H9 (cell line): ENCODE measurements at regions not wholly inside any gene's neighbourhood (a gene's known extent, or its start where the extent isn't known, plus 50 kb on each side); places are given as distances from the start of the nearest gene placed in this dataset.

Source experiments
- DNase-seq: peaks from one replicate; pipeline ENCODE4 v3.0.0-alpha.2; 2017
- H2AFZ ChIP-seq: one replicate; pipeline ENCODE4 v1.6.1; 2013; ENCODE audit warnings: mild to moderate bottlenecking, low read length, control low read depth, moderate library complexity
- H2AK5ac ChIP-seq: 2 replicates; pipeline ENCODE4 v1.6.1; 2013; ENCODE audit warnings: low read length, control low read depth, mixed read lengths; ENCODE audit not compliant: insufficient read length
- H2BK120ac ChIP-seq: one replicate; pipeline ENCODE4 v1.6.1; 2013; ENCODE audit warnings: low read depth, mild to moderate bottlenecking, low read length, control low read depth, inconsistent platforms; ENCODE audit not compliant: poor library complexity, severe bottlenecking
- H2BK12ac ChIP-seq: 2 replicates; pipeline ENCODE4 v1.6.1; 2013; ENCODE audit warnings: low read length, control low read depth, mixed read lengths, low read depth; ENCODE audit not compliant: insufficient read length
- H2BK15ac ChIP-seq: 2 replicates; pipeline ENCODE4 v1.6.1; 2013; ENCODE audit warnings: low read depth, low read length, control low read depth
- H2BK20ac ChIP-seq: one replicate; pipeline ENCODE4 v1.6.1; 2013; ENCODE audit warnings: low read depth, mild to moderate bottlenecking, low read length, control low read depth, inconsistent platforms; ENCODE audit not compliant: poor library complexity, severe bottlenecking
- H2BK5ac ChIP-seq: 2 replicates; pipeline ENCODE4 v1.6.1; 2013; ENCODE audit warnings: low read length, control low read depth, mixed read lengths; ENCODE audit not compliant: insufficient read length
- H3K14ac ChIP-seq: 2 replicates; pipeline ENCODE4 v1.6.1; 2013; ENCODE audit warnings: low read length, control low read depth; ENCODE audit not compliant: insufficient read depth
- H3K18ac ChIP-seq: 2 replicates; pipeline ENCODE4 v1.6.1; 2013; ENCODE audit warnings: low read depth, mild to moderate bottlenecking, mixed read lengths, low read length, control low read depth; ENCODE audit not compliant: insufficient read length
- H3K23ac ChIP-seq: 2 replicates; pipeline ENCODE4 v1.6.1; 2013; ENCODE audit warnings: low read length, control low read depth, mixed read lengths, low read depth; ENCODE audit not compliant: insufficient read length
- H3K23me2 ChIP-seq: 2 replicates; pipeline ENCODE4 v1.6.1; 2013; ENCODE audit warnings: low read depth, mild to moderate bottlenecking, mixed read lengths, low read length, control low read depth; ENCODE audit not compliant: insufficient read length, poor library complexity, severe bottlenecking
- H3K27ac ChIP-seq: 2 replicates; pipeline ENCODE4 v1.5.1; 2013; ENCODE audit warnings: low read length, control low read depth, mixed read lengths, low read depth; ENCODE audit not compliant: insufficient read length
- H3K27me3 ChIP-seq: 2 replicates; pipeline ENCODE4 v1.6.1; 2013; ENCODE audit warnings: low read length, control low read depth, inconsistent platforms; ENCODE audit not compliant: insufficient read depth
- H3K4ac ChIP-seq: 2 replicates; pipeline ENCODE4 v1.6.1; 2013; ENCODE audit warnings: low read depth, mild to moderate bottlenecking, control low read depth, inconsistent platforms, low read length, moderate library complexity
- H3K4me1 ChIP-seq: 2 replicates; pipeline ENCODE4 v1.6.1; 2013; ENCODE audit warnings: low read length, control low read depth, inconsistent platforms; ENCODE audit not compliant: insufficient read depth
- H3K4me2 ChIP-seq: 2 replicates; pipeline ENCODE4 v1.6.1; 2013; ENCODE audit warnings: low read length, control low read depth, mixed read lengths; ENCODE audit not compliant: insufficient read length, insufficient read depth
- H3K56ac ChIP-seq: 2 replicates; pipeline ENCODE4 v1.6.1; 2013; ENCODE audit warnings: low read depth, mild to moderate bottlenecking, mixed read lengths, low read length, control low read depth; ENCODE audit not compliant: insufficient read length
- H3K79me1 ChIP-seq: 2 replicates; pipeline ENCODE4 v1.6.1; 2013; ENCODE audit warnings: low read depth, mild to moderate bottlenecking, moderate library complexity, low read length, control low read depth, inconsistent platforms; ENCODE audit not compliant: insufficient read depth, poor library complexity, severe bottlenecking
- H3K79me2 ChIP-seq: 2 replicates; pipeline ENCODE4 v1.6.1; 2013; ENCODE audit warnings: low read length, control low read depth, inconsistent platforms; ENCODE audit not compliant: insufficient read depth
- H3K9ac ChIP-seq: 2 replicates; pipeline ENCODE4 v1.6.1; 2013; ENCODE audit warnings: low read length, control low read depth, mixed read lengths; ENCODE audit not compliant: insufficient read length; ENCODE audit errors: extremely low read depth
- H3K9me3 ChIP-seq: one replicate; pipeline ENCODE4 v1.6.1; 2013; ENCODE audit warnings: low read depth, low read length, inconsistent platforms; ENCODE audit not compliant: control insufficient read depth
- H3T11ph ChIP-seq: one replicate; pipeline ENCODE4 v1.6.1; 2013; ENCODE audit warnings: mild to moderate bottlenecking, low read length, control low read depth, inconsistent platforms
- H4K20me1 ChIP-seq: one replicate; pipeline ENCODE4 v1.6.1; 2013; ENCODE audit not compliant: control insufficient read depth, insufficient read length, insufficient read depth
- H4K5ac ChIP-seq: 2 replicates; pipeline ENCODE4 v1.6.1; 2013; ENCODE audit warnings: low read depth, mild to moderate bottlenecking, mixed read lengths, low read length, control low read depth; ENCODE audit not compliant: insufficient read length
- H4K8ac ChIP-seq: replicated peaks from 2 replicates; pipeline ENCODE4 v1.6.1; 2013; ENCODE audit warnings: low read length, control low read depth, mixed read lengths, low read depth; ENCODE audit not compliant: insufficient read length
- H4K91ac ChIP-seq: 2 replicates; pipeline ENCODE4 v1.6.1; 2013; ENCODE audit warnings: low read depth, mild to moderate bottlenecking, moderate library complexity, mixed read lengths, low read length, control low read depth; ENCODE audit not compliant: insufficient read length
- H3K27ac Mint-ChIP-seq, 3 experiments: 2 replicates in 2 of 3; 3 replicates in 1 of 3; pipeline ENCODE4 v1.8.0; 2020 to 2021; ENCODE audit warnings: mixed read lengths in 3 of 3, mild to moderate bottlenecking in 1 of 3, moderate library complexity in 1 of 3
- H3K27me3 Mint-ChIP-seq: 2 replicates; pipeline ENCODE4 v1.8.0; 2021; ENCODE audit warnings: low read depth, mild to moderate bottlenecking, moderate library complexity, mixed read lengths
- H3K36me3 Mint-ChIP-seq, 3 experiments: 2 replicates in 2 of 3; 3 replicates in 1 of 3; pipeline ENCODE4 v1.8.0; 2020 to 2021; ENCODE audit warnings: low read depth in 3 of 3, mixed read lengths in 3 of 3; ENCODE audit not compliant: insufficient read depth in 1 of 3
- H3K4me1 Mint-ChIP-seq, 2 experiments: 2 replicates each; pipeline ENCODE4 v1.8.0; 2020; ENCODE audit warnings: mixed read lengths in 2 of 2
- H3K4me3 Mint-ChIP-seq, 2 experiments: 2 replicates in 1 of 2; 3 replicates in 1 of 2; pipeline ENCODE4 v1.8.0; 2020 to 2021; ENCODE audit warnings: mild to moderate bottlenecking in 2 of 2, mixed read lengths in 2 of 2, moderate library complexity in 1 of 2
- H3K9me3 Mint-ChIP-seq, 2 experiments: 2 replicates in 1 of 2; 3 replicates in 1 of 2; pipeline ENCODE4 v1.8.0; 2020; ENCODE audit warnings: mild to moderate bottlenecking in 2 of 2, mixed read lengths in 2 of 2, moderate library complexity in 1 of 2
- CTCF ChIP-seq: fragments of 200-600 bp; sonication (generic); conservative IDR thresholded peaks from 3 replicates; pipeline ENCODE4 v1.8.0; 2021; ENCODE audit warnings: antibody characterized with exemption, mild to moderate bottlenecking
- WGBS: extraction: QIAGEN DNeasy Blood & Tissue Kit; methylation state at CpG from one replicate; pipeline ENCODE4 v1.1.7; 2013; ENCODE audit warnings: missing lambda C conversion rate, low lambda C conversion rate, mixed read lengths; ENCODE audit not compliant: insufficient read length; ENCODE audit errors: extremely low coverage; 5-methylcytosine and 5-hydroxymethylcytosine counted together

DNA sequence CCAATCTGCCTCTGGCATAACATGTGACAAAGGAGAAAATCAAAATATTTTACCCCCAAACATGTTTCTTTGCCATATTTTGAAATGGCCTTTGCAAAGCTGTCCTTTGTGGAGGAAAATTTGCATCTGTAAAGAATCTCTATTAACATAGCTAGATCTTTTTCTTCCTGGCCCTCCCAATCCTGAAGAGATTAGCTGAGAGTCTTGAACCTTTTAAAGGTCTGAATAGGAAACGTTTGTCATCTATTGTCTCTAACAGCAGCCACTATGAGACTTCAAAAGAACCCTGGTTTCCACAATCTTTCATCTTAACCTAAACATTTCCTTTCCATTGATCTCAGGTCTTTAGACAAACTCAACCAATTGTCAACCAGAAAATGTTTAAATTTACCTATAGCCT is 520.9 kb upstream of the TGFBR2 start:
- no peaks in the 10 kb centered on the region for H3K79me2 ChIP-seq
- no peak overlapping the region for H3K56ac ChIP-seq
- no peaks in the 10 kb centered on the region for H3K23me2 ChIP-seq
- H3K27ac ChIP-seq, result peak overlapping the region; percentile 39
- no peak overlapping the region for H3T11ph ChIP-seq
- no peak overlapping the region for H3K18ac ChIP-seq
- H3K23ac ChIP-seq, result no peak overlapping the region
- H3K14ac ChIP-seq, result no peak overlapping the region
- H3K36me3 Mint-ChIP-seq, result no peaks in the 10 kb centered on the region
- peak overlapping the region in 1 of 2 experiments; percentile 46; a peak in 2 of 5 replicates for H3K4me3 Mint-ChIP-seq
- H3K9ac ChIP-seq, result no peak overlapping the region
- peaks cover 33 to 34% of the 10 kb centered on the region in 2 experiments for H3K4me1 Mint-ChIP-seq
- H2BK20ac ChIP-seq, result no peak overlapping the region
- TF ChIP-seq CTCF, result no peak
- no peak overlapping the region for H2AK5ac ChIP-seq
- peak overlapping the region; percentile 17 for H3K4me2 ChIP-seq
- DNase-seq, result no peak
- peak overlapping the region in 1 of 3 experiments; percentile 93; a peak in 1 of 7 replicates for H3K27ac Mint-ChIP-seq
- H3K4me1 ChIP-seq, result peaks cover 2% of the 10 kb centered on the region; the same call in 1 of the 2 replicates
- peaks cover 3 to 6% of the 10 kb centered on the region in 2 experiments; a peak in 4 of 5 replicates for H3K9me3 Mint-ChIP-seq
- no peak overlapping the region for H2AFZ ChIP-seq
- H2BK12ac ChIP-seq, result no peak overlapping the region
- H4K91ac ChIP-seq, result no peak overlapping the region
- no peaks in the 10 kb centered on the region for H4K20me1 ChIP-seq
- H3K27me3 ChIP-seq, result peaks cover 39% of the 10 kb centered on the region
- H3K79me1 ChIP-seq, result no peaks in the 10 kb centered on the region
- no peak overlapping the region for H2BK5ac ChIP-seq
- peaks cover 92% of the 10 kb centered on the region for H3K27me3 Mint-ChIP-seq
- H4K8ac ChIP-seq, result no peak overlapping the region
- H3K9me3 ChIP-seq, result no peaks in the 10 kb centered on the region
- no peak overlapping the region for H4K5ac ChIP-seq
- H3K4ac ChIP-seq, result no peak overlapping the region
- H2BK15ac ChIP-seq, result no peak overlapping the region
- no peak overlapping the region for H2BK120ac ChIP-seq
- no CpG with 5 or more reads among the region's 1 CpG for WGBS
